Pancreas (tissue), 10 donors: ENCODE measurements at regions not wholly inside any gene's neighbourhood (a gene's known extent, or its start where the extent isn't known, plus 50 kb on each side); places are given as distances from the start of the nearest gene placed in this dataset.

Source experiments
- ATAC-seq, 4 donors: fragments of 200-7000 bp; cut with Tn5 transposase; one replicate each; pipeline versions ENCODE4 v1.8.0 to v1.9.1; 2020; ENCODE audit warnings: mild to moderate bottlenecking in 4 of 4, moderate library complexity in 4 of 4
- DNase-seq, 6 donors: peaks; one replicate each; pipeline ENCODE4 v3.0.0-alpha.2; 2020
- FAIRE-seq: peaks from 2 replicates; lab custom pipeline; 2012; peaks lifted over from hg19 to GRCh38; lab: Jason Lieb, UNC
- H3K27ac ChIP-seq, 4 donors: fragments of 200-600 bp; sonication (generic); 1 replicate in 3 of 4; 2 replicates in 1 of 4; pipeline versions ENCODE4 v1.5.0 to v1.8.0; 2020
- H3K27me3 ChIP-seq, 4 donors: fragments of 200-600 bp; one replicate each; pipeline ENCODE4 v1.8.0; 2021
- H3K36me3 ChIP-seq, 3 donors: fragments of 200-600 bp; sonication (generic) in 1 of 3; one replicate each; pipeline versions ENCODE4 v1.5.0 to v1.8.0; 2020 to 2021
- H3K4me1 ChIP-seq, 3 donors: fragments of 200-600 bp; one replicate each; pipeline ENCODE4 v1.8.0; 2021
- H3K4me3 ChIP-seq, 4 donors: fragments of 200-600 bp; sonication (generic) in 2 of 4; one replicate each; pipeline versions ENCODE4 v1.5.0 to v1.8.0; 2020 to 2021
- H3K9me3 ChIP-seq, 4 donors: fragments of 200-600 bp; one replicate each; pipeline ENCODE4 v1.8.0; 2021
- WGBS, 2 donors: extraction: QIAGEN DNeasy Blood & Tissue Kit; methylation state at CpG; one replicate each; pipeline ENCODE4 v1.1.7; 2013; 5-methylcytosine and 5-hydroxymethylcytosine counted together
- intact Hi-C, 3 donors: fragments of 100-400 bp; cut with DNase I; formaldehyde crosslinking; loops; one replicate each; pipeline versions ENCODE4 v1.11.1 to v1.14.2; 2022
- TF ChIP-seq, protein P1 (sequence below), 4 donors: fragments of 200-600 bp; sonication (generic) in 3 of 4; IDR thresholded peaks; one replicate each; pipeline versions ENCODE4 v1.5.0 to v1.8.0; 2021; ENCODE audit warnings: antibody characterized with exemption in 4 of 4
- donor health status: healthy with polysubstance abuse.
- donor health status: DM: no; HTN: no; CAD: no; lungs with moderate emphysema.
- donor health status: DM: no; HTN: no; CAD: no.
- donor health status: control.
- donor health status: control.
- donor health status: Bipolar disorder and iron deficiency.
- donor health status: DM: yes; HTN: yes; CAD: no.
- donor health status: DM: no; HTN: no; CAD: no.
- donor health status: DM: no; HTN: no; CAD: no.
- donor health status: DM: yes; HTN: yes; CAD: no.

- no peaks in the 10 kb centered on the region for H3K27me3 ChIP-seq
- FAIRE-seq (no peak), DNase-seq (no peak), ATAC-seq (no peak)
- H3K27ac ChIP-seq = no peak overlapping the region
- no peaks in the 10 kb centered on the region for H3K36me3 ChIP-seq
- no peaks in the 10 kb centered on the region for H3K9me3 ChIP-seq
- intact Hi-C loops = no loop called here
- H3K4me1 ChIP-seq = no peaks in the 10 kb centered on the region
- TF ChIP-seq, protein P1, sequence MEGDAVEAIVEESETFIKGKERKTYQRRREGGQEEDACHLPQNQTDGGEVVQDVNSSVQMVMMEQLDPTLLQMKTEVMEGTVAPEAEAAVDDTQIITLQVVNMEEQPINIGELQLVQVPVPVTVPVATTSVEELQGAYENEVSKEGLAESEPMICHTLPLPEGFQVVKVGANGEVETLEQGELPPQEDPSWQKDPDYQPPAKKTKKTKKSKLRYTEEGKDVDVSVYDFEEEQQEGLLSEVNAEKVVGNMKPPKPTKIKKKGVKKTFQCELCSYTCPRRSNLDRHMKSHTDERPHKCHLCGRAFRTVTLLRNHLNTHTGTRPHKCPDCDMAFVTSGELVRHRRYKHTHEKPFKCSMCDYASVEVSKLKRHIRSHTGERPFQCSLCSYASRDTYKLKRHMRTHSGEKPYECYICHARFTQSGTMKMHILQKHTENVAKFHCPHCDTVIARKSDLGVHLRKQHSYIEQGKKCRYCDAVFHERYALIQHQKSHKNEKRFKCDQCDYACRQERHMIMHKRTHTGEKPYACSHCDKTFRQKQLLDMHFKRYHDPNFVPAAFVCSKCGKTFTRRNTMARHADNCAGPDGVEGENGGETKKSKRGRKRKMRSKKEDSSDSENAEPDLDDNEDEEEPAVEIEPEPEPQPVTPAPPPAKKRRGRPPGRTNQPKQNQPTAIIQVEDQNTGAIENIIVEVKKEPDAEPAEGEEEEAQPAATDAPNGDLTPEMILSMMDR (IDR thresholded peaks at IDR 0.05) = no peak
- H3K4me3 ChIP-seq = no peak overlapping the region
These were observed 178.8 kb upstream of the STAC start for GRCh38 chr3:36201546-36201945.

GRCh38 chr3:36206956-36207580 lies 173.2 kb upstream of the STAC start:
- H3K9me3 ChIP-seq = no peaks in the 10 kb centered on the region
- intact Hi-C loops = no loop called here
- no peak overlapping the region for H3K4me3 ChIP-seq
- 16% methylated on average over 4 of the region's 4 CpGs for WGBS, 2 donors
- no peak overlapping the region for H3K27ac ChIP-seq
- TF ChIP-seq, protein P1 (IDR thresholded peaks at IDR 0.05) = no peak
- ATAC-seq = no peak
- H3K27me3 ChIP-seq = no peaks in the 10 kb centered on the region
- no peak for FAIRE-seq
- H3K4me1 ChIP-seq = no peaks in the 10 kb centered on the region
- no peaks in the 10 kb centered on the region for H3K36me3 ChIP-seq
- DNase-seq = no peak

GRCh38 chr3:36210840-36211651 lies 169.3 kb upstream of the STAC start:
- FAIRE-seq = no peak
- intact Hi-C loops = no loop called here
- 46 to 67% methylated on average over 3 of the region's 3 CpGs for WGBS, 2 donors
- DNase-seq = no peak
- H3K9me3 ChIP-seq = no peaks in the 10 kb centered on the region
- ATAC-seq = no peak
- no peaks in the 10 kb centered on the region for H3K27me3 ChIP-seq
- no peak overlapping the region for H3K4me3 ChIP-seq
- no peak overlapping the region for H3K27ac ChIP-seq
- H3K36me3 ChIP-seq = no peaks in the 10 kb centered on the region
- H3K4me1 ChIP-seq = no peaks in the 10 kb centered on the region
- TF ChIP-seq, protein P1 (IDR thresholded peaks at IDR 0.05) = no peak

- DNase-seq (no peak), FAIRE-seq (no peak), ATAC-seq (no peak)
- H3K27ac ChIP-seq = no peak overlapping the region
- TF ChIP-seq, protein P1 (IDR thresholded peaks at IDR 0.05) = no peak
- no peak overlapping the region for H3K4me3 ChIP-seq
- no peaks in the 10 kb centered on the region for H3K4me1 ChIP-seq
- no peaks in the 10 kb centered on the region for H3K27me3 ChIP-seq
- intact Hi-C loops = no loop called here
- H3K36me3 ChIP-seq = no peaks in the 10 kb centered on the region
- no peaks in the 10 kb centered on the region for H3K9me3 ChIP-seq
These were observed 168.7 kb upstream of the STAC start for GRCh38 chr3:36211652-36211999.

GRCh38 chr3:36212251-36212650 lies 168.1 kb upstream of the STAC start:
- Histone ChIP-seq H3K4me3 (no peak overlapping the region), H3K9me3 (no peaks in the 10 kb centered on the region), H3K36me3 (no peaks in the 10 kb centered on the region), H3K4me1 (no peaks in the 10 kb centered on the region), H3K27me3 (no peaks in the 10 kb centered on the region), H3K27ac (no peak overlapping the region)
- WGBS, 2 donors = 56 to 60% methylated on average over 2 of the region's 2 CpGs
- no peak for DNase-seq
- intact Hi-C loops = no loop called here
- no peak for ATAC-seq
- FAIRE-seq = no peak
- TF ChIP-seq, protein P1 (IDR thresholded peaks at IDR 0.05) = no peak
